ENCODE measurements at regions not wholly inside any gene's neighbourhood (a gene's known extent, or its start where the extent isn't known, plus 50 kb on each side); places are given as distances from the start of the nearest gene placed in this dataset.

DNA sequence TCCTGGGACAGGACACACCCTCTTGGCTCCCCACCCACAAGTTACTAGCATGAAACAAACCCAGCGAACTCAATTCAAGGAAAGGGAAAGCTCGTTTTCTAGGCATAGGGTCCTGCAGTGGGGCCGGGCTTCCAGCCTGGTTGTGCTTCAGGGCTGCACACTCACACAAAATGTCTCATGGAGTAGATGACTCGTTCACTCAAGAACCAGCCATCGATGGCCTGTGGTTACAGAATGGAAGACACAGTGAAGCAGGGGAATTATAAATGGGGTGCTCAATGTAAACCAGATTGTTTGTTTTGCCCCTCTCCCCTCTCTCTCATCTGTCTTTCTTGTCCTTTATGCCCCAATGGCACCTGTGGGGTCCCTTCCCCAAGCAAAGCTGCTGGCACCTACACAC is 56.0 kb upstream of the COX20 start:
- Histone ChIP-seq H3K23me2 (ENCODE audit: insufficient read length, low read depth, low read length, poor library complexity, severe bottlenecking) (no peaks in the 10 kb centered on the region), H3K27me3 (ENCODE audit: insufficient read depth, low read length) (no peaks in the 10 kb centered on the region), H3K79me2 (ENCODE audit: insufficient read depth, low read length) (no peaks in the 10 kb centered on the region), H2BK5ac (ENCODE audit: insufficient read length, low read length) (no peak overlapping the region), H3K9me3 (ENCODE audit: control insufficient read depth, low read depth, low read length) (peaks cover 6% of the 10 kb centered on the region), H2BK12ac (ENCODE audit: insufficient read length, low read depth, low read length) (no peak overlapping the region), H3K27ac (ENCODE audit: insufficient read length, low read depth, low read length) (no peak overlapping the region), H3K56ac (ENCODE audit: insufficient read length, low read depth, low read length) (no peak overlapping the region), H3K9ac (ENCODE audit: extremely low read depth, insufficient read length, low read length) (no peak overlapping the region), H4K20me1 (ENCODE audit: control insufficient read depth, insufficient read depth, insufficient read length) (no peaks in the 10 kb centered on the region), H4K8ac (replicated peaks; ENCODE audit: insufficient read length, low read depth, low read length) (no peak overlapping the region), H3K23ac (ENCODE audit: insufficient read length, low read depth, low read length) (no peak overlapping the region), H3K14ac (ENCODE audit: insufficient read depth, low read length) (no peak overlapping the region), H4K91ac (ENCODE audit: insufficient read length, low read depth, low read length) (no peak overlapping the region), H2BK20ac (ENCODE audit: low read depth, low read length, poor library complexity, severe bottlenecking) (no peak overlapping the region), H2AFZ (ENCODE audit: low read length) (no peak overlapping the region), H3K18ac (ENCODE audit: insufficient read length, low read depth, low read length) (no peak overlapping the region), H2BK15ac (ENCODE audit: low read depth, low read length) (no peak overlapping the region), H3K79me1 (ENCODE audit: insufficient read depth, low read depth, low read length, poor library complexity, severe bottlenecking) (no peaks in the 10 kb centered on the region), H3K4me1 (ENCODE audit: insufficient read depth, low read length) (no peaks in the 10 kb centered on the region), H2BK120ac (ENCODE audit: low read depth, low read length, poor library complexity, severe bottlenecking) (no peak overlapping the region), H3K4me2 (ENCODE audit: insufficient read depth, insufficient read length, low read length) (no peak overlapping the region), H2AK5ac (ENCODE audit: insufficient read length, low read length) (no peak overlapping the region), H3K4ac (ENCODE audit: low read depth, low read length) (no peak overlapping the region), H4K5ac (ENCODE audit: insufficient read length, low read depth, low read length) (no peak overlapping the region), H3T11ph (ENCODE audit: low read length) (no peak overlapping the region)
- Mint-ChIP-seq H3K4me1 (no peaks in the 10 kb centered on the region), H3K27ac (no peak overlapping the region), H3K9me3 (peaks cover 3 to 6% of the 10 kb centered on the region in 2 experiments), H3K27me3 (ENCODE audit: low read depth) (no peaks in the 10 kb centered on the region), H3K36me3 (ENCODE audit: insufficient read depth in 1 of 3, low read depth in 3 of 3) (peaks cover 0 to 8% (median 3%) of the 10 kb centered on the region in 3 experiments; a peak in 4 of 7 replicates), H3K4me3 (no peak overlapping the region; a peak in 1 of 5 replicates)
- TF ChIP-seq, protein P1, sequence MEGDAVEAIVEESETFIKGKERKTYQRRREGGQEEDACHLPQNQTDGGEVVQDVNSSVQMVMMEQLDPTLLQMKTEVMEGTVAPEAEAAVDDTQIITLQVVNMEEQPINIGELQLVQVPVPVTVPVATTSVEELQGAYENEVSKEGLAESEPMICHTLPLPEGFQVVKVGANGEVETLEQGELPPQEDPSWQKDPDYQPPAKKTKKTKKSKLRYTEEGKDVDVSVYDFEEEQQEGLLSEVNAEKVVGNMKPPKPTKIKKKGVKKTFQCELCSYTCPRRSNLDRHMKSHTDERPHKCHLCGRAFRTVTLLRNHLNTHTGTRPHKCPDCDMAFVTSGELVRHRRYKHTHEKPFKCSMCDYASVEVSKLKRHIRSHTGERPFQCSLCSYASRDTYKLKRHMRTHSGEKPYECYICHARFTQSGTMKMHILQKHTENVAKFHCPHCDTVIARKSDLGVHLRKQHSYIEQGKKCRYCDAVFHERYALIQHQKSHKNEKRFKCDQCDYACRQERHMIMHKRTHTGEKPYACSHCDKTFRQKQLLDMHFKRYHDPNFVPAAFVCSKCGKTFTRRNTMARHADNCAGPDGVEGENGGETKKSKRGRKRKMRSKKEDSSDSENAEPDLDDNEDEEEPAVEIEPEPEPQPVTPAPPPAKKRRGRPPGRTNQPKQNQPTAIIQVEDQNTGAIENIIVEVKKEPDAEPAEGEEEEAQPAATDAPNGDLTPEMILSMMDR (conservative IDR thresholded peaks at IDR 0.05), result no peak
- DNase-seq, result no peak
- WGBS (ENCODE audit: extremely low coverage, insufficient read length, low lambda C conversion rate), result no CpG with 5 or more reads among the region's 5 CpGs
